ENCODE measurements at regions not wholly inside any gene's neighbourhood (a gene's known extent, or its start where the extent isn't known, plus 50 kb on each side); places are given as distances from the start of the nearest gene placed in this dataset.

GRCh38 chr2:153110486-153110885 is 368.1 kb downstream of the RPRM start:
- no peak for DNase-seq (ENCODE audit: low spot score)
- TF ChIP-seq CTCF (IDR thresholded peaks at IDR 0.05; ENCODE audit: extremely low read depth, insufficient read depth, missing control alignments) = no peak
- in situ Hi-C loops (cut with MboI; ENCODE audit: low pct_unique_long_range_greater_than_20kb, low sequenced_read_pairs, unreplicated experiment) = no loop called here

- in situ Hi-C loops (cut with MboI; ENCODE audit: low pct_unique_long_range_greater_than_20kb, low sequenced_read_pairs, unreplicated experiment) = no loop called here
- no peak for DNase-seq (ENCODE audit: low spot score)
- no peak for TF ChIP-seq CTCF (IDR thresholded peaks at IDR 0.05; ENCODE audit: extremely low read depth, insufficient read depth, missing control alignments)
Measured at GRCh38 chr2:153109793-153110192, 368.8 kb downstream of the RPRM start.

GRCh38 chr2:153106802-153107477 is 371.6 kb downstream of the RPRM start:
- in situ Hi-C loops (cut with MboI; ENCODE audit: low pct_unique_long_range_greater_than_20kb, low sequenced_read_pairs, unreplicated experiment) = no loop called here
- DNase-seq (ENCODE audit: low spot score) = peak; percentile 4
- TF ChIP-seq CTCF (IDR thresholded peaks at IDR 0.05; ENCODE audit: extremely low read depth, insufficient read depth, missing control alignments) = no peak

- no peak for TF ChIP-seq CTCF (IDR thresholded peaks at IDR 0.05; ENCODE audit: extremely low read depth, insufficient read depth, missing control alignments)
- in situ Hi-C loops (cut with MboI; ENCODE audit: low pct_unique_long_range_greater_than_20kb, low sequenced_read_pairs, unreplicated experiment) = no loop called here
- DNase-seq (ENCODE audit: low spot score) = no peak
Measured at GRCh38 chr2:153105829-153106578, 372.6 kb downstream of the RPRM start.

- in situ Hi-C loops (cut with MboI; ENCODE audit: low pct_unique_long_range_greater_than_20kb, low sequenced_read_pairs, unreplicated experiment) = no loop called here
- TF ChIP-seq CTCF (IDR thresholded peaks at IDR 0.05; ENCODE audit: extremely low read depth, insufficient read depth, missing control alignments) = no peak
- no peak for DNase-seq (ENCODE audit: low spot score)
Measured at GRCh38 chr2:153101187-153101586, 377.4 kb downstream of the RPRM start.

GRCh38 chr2:153100151-153100550 is 378.4 kb downstream of the RPRM start:
- in situ Hi-C loops (cut with MboI; ENCODE audit: low pct_unique_long_range_greater_than_20kb, low sequenced_read_pairs, unreplicated experiment) = no loop called here
- TF ChIP-seq CTCF (IDR thresholded peaks at IDR 0.05; ENCODE audit: extremely low read depth, insufficient read depth, missing control alignments) = no peak
- DNase-seq (ENCODE audit: low spot score) = no peak

Data from GM13977 (cell line).